Fibroblast of lung (primary cell): ENCODE measurements at regions not wholly inside any gene's neighbourhood (a gene's known extent, or its start where the extent isn't known, plus 50 kb on each side); places are given as distances from the start of the nearest gene placed in this dataset.

Experiments
- DNase-seq, 2 donors: peaks; one replicate each; pipeline versions ENCODE4 v3.0.0 to v3.0.0-alpha.2; 2010; ENCODE audit warnings: low read depth in 2 of 2
- H2AFZ ChIP-seq: 2 replicates; pipeline ENCODE4 v1.5.1; 2012; ENCODE audit warnings: low read length, control low read depth, inconsistent platforms
- H3K27ac ChIP-seq: 2 replicates; pipeline ENCODE4 v1.5.1; 2011; ENCODE audit warnings: low read length, control low read depth; ENCODE audit not compliant: insufficient read depth
- H3K27me3 ChIP-seq: 2 replicates; pipeline ENCODE4 v1.5.1; 2011; ENCODE audit warnings: mild to moderate bottlenecking, low read length; ENCODE audit not compliant: control insufficient read depth, insufficient read depth
- H3K36me3 ChIP-seq: 2 replicates; pipeline ENCODE4 v1.5.1; 2011; ENCODE audit warnings: low read length; ENCODE audit not compliant: control insufficient read depth, insufficient read depth
- H3K4me1 ChIP-seq: 2 replicates; pipeline ENCODE4 v1.5.1; 2011; ENCODE audit warnings: low read length; ENCODE audit not compliant: control insufficient read depth, insufficient read depth; ENCODE audit errors: extremely low read depth
- H3K4me2 ChIP-seq: 2 replicates; pipeline ENCODE4 v1.5.1; 2011; ENCODE audit warnings: low read length, control low read depth; ENCODE audit not compliant: insufficient read depth; ENCODE audit errors: extremely low read depth
- H3K4me3 ChIP-seq, 4 experiments: fragments of 200-600 bp in 1 of 4; sonication (generic) in 1 of 4; replicated peaks in 1 of 4; 2 replicates each; pipeline ENCODE4 v1.5.1; 2011 to 2016; ENCODE audit warnings: low read length in 4 of 4, low read depth in 3 of 4, mild to moderate bottlenecking in 3 of 4, control low read depth in 2 of 4, inconsistent platforms in 1 of 4, mixed read lengths in 1 of 4; ENCODE audit not compliant: insufficient read depth in 1 of 4; ENCODE audit errors: control extremely low read depth in 1 of 4
- H3K79me2 ChIP-seq: 2 replicates; pipeline ENCODE4 v1.5.1; 2012; ENCODE audit warnings: mild to moderate bottlenecking, low read length, inconsistent platforms; ENCODE audit not compliant: control insufficient read depth, insufficient read depth
- H3K9ac ChIP-seq: 2 replicates; pipeline ENCODE4 v1.5.1; 2011; ENCODE audit warnings: mild to moderate bottlenecking, low read length, control low read depth; ENCODE audit not compliant: insufficient read depth
- H3K9me3 ChIP-seq: 2 replicates; pipeline ENCODE4 v1.5.1; 2012; ENCODE audit warnings: low read depth, low read length; ENCODE audit not compliant: control insufficient read depth, insufficient read depth
- H4K20me1 ChIP-seq: 2 replicates; pipeline ENCODE4 v1.5.1; 2011; ENCODE audit warnings: low read length; ENCODE audit not compliant: control insufficient read depth, insufficient read depth; ENCODE audit errors: extremely low read depth
- CTCF ChIP-seq, 2 donors: IDR thresholded peaks in 1 of 2; conservative IDR thresholded peaks in 1 of 2; 1 replicate in 1 of 2; 2 replicates in 1 of 2; pipeline ENCODE4 v1.5.1; 2011 to 2012; ENCODE audit warnings: low read length in 2 of 2, control low read depth in 1 of 2, inconsistent platforms in 1 of 2, low read depth in 1 of 2, mild to moderate bottlenecking in 1 of 2
- EZH2 ChIP-seq: IDR thresholded peaks from 2 replicates; pipeline ENCODE4 v1.5.1; 2012; ENCODE audit warnings: low read length, control low read depth, mild to moderate bottlenecking; ENCODE audit errors: missing control alignments

DNA sequence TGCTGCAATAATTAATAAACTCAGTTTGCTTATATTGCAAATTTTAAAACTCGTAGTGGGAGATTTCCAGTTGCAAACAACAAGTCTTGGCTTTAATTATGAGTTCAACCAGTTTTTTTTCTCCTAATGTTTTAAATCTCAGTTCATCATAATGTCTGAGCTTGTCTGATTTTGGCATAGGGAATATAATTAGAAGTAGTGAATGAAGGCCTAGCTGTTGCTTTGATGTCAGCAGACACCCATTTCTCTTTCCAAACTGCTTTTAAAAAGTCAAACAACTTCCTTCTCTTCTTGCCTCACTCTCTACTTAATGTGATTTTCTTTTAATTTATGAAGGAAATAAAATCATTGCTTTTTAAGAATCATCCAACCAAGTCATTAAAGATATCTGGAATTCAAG is 1462.1 kb downstream of the DPP10 start:
- TF ChIP-seq EZH2: no peak
- TF ChIP-seq CTCF (conservative IDR thresholded peaks at IDR 0.05 in 1 of 2, IDR thresholded peaks at IDR 0.05 in 1 of 2; ENCODE audit: low read depth in 1 of 2, low read length in 2 of 2): no peak
- Histone ChIP-seq H3K4me2 (no peak overlapping the region), H3K27me3 (no peaks in the 10 kb centered on the region), H3K9ac (no peak overlapping the region), H3K36me3 (no peaks in the 10 kb centered on the region), H3K27ac (no peak overlapping the region), H3K79me2 (no peaks in the 10 kb centered on the region), H4K20me1 (no peaks in the 10 kb centered on the region), H2AFZ (no peak overlapping the region), H3K4me1 (no peaks in the 10 kb centered on the region), H3K4me3 (no peak overlapping the region), H3K9me3 (no peaks in the 10 kb centered on the region)
- DNase-seq: no peak

GRCh38 chr2:115908731-115909130 is 1466.3 kb downstream of the DPP10 start:
- Histone ChIP-seq H3K4me2 (no peak overlapping the region), H3K4me3 (no peak overlapping the region), H3K79me2 (no peaks in the 10 kb centered on the region), H3K4me1 (no peaks in the 10 kb centered on the region), H4K20me1 (no peaks in the 10 kb centered on the region), H2AFZ (no peak overlapping the region), H3K27me3 (no peaks in the 10 kb centered on the region), H3K27ac (no peak overlapping the region), H3K9me3 (no peaks in the 10 kb centered on the region), H3K9ac (no peak overlapping the region), H3K36me3 (no peaks in the 10 kb centered on the region)
- TF ChIP-seq EZH2: no peak
- no peak for TF ChIP-seq CTCF (conservative IDR thresholded peaks at IDR 0.05 in 1 of 2, IDR thresholded peaks at IDR 0.05 in 1 of 2; ENCODE audit: low read depth in 1 of 2, low read length in 2 of 2)
- no peak for DNase-seq

- Histone ChIP-seq H3K4me1 (no peaks in the 10 kb centered on the region), H4K20me1 (no peaks in the 10 kb centered on the region), H3K9me3 (no peaks in the 10 kb centered on the region), H3K4me2 (no peak overlapping the region), H2AFZ (no peak overlapping the region), H3K27ac (no peak overlapping the region), H3K36me3 (no peaks in the 10 kb centered on the region), H3K4me3 (no peak overlapping the region), H3K27me3 (no peaks in the 10 kb centered on the region), H3K79me2 (no peaks in the 10 kb centered on the region), H3K9ac (no peak overlapping the region)
- no peak for DNase-seq
- TF ChIP-seq EZH2 (no peak), CTCF (conservative IDR thresholded peaks at IDR 0.05 in 1 of 2, IDR thresholded peaks at IDR 0.05 in 1 of 2; ENCODE audit: low read depth in 1 of 2, low read length in 2 of 2) (no peak)
Measured at GRCh38 chr2:115910270-115910669, 1467.8 kb downstream of the DPP10 start.
